Hindlimb muscle (tissue), 1 donor: ENCODE measurements at regions not wholly inside any gene's neighbourhood (a gene's known extent, or its start where the extent isn't known, plus 50 kb on each side); places are given as distances from the start of the nearest gene placed in this dataset.

Experiments used
- DNase-seq: peaks from one replicate; pipeline ENCODE4 v3.0.0-alpha.2; 2013

- DNase-seq = no peak
Observed at GRCh38 chr21:32216293-32216692, 62.6 kb downstream of the MIS18A start.

- DNase-seq = no peak
Observed at GRCh38 chr21:32215306-32215685, 63.6 kb downstream of the MIS18A start.

GRCh38 chr21:32214654-32215305 is 64.1 kb downstream of the MIS18A start:
- DNase-seq = no peak

- no peak for DNase-seq
Observed at GRCh38 chr21:32212116-32212515, 66.7 kb downstream of the MIS18A start.

- DNase-seq = no peak
Observed at GRCh38 chr21:32211306-32211705, 67.5 kb downstream of the MIS18A start.

- DNase-seq = no peak
Observed at GRCh38 chr21:32209580-32209979, 69.3 kb downstream of the MIS18A start.

GRCh38 chr21:32207406-32207716 is 71.5 kb downstream of the MIS18A start:
- no peak for DNase-seq

GRCh38 chr21:32206631-32207405 is 72.0 kb downstream of the MIS18A start:
- DNase-seq = no peak

GRCh38 chr21:32203877-32204480 is 74.9 kb downstream of the MIS18A start:
- DNase-seq = no peak

- no peak for DNase-seq
Observed at GRCh38 chr21:32200029-32200428, 78.8 kb downstream of the MIS18A start.

- no peak for DNase-seq
Observed at GRCh38 chr21:32198384-32198783, 80.5 kb downstream of the MIS18A start.

- DNase-seq = no peak
Observed at GRCh38 chr21:32197896-32198295, 81.0 kb downstream of the MIS18A start.

- DNase-seq = no peak
Observed at GRCh38 chr21:32196001-32196400, 82.8 kb downstream of the MIS18A start.

GRCh38 chr21:32193098-32193465 is 85.8 kb downstream of the MIS18A start:
- no peak for DNase-seq

GRCh38 chr21:32192291-32193097 is 86.4 kb downstream of the MIS18A start:
- DNase-seq = no peak

GRCh38 chr21:32190493-32191144 is 88.2 kb downstream of the MIS18A start:
- no peak for DNase-seq

GRCh38 chr21:32189688-32190483 is 89.0 kb downstream of the MIS18A start:
- DNase-seq = no peak

GRCh38 chr21:32186804-32187203 is 92.0 kb downstream of the MIS18A start:
- no peak for DNase-seq

GRCh38 chr21:32185726-32186125 is 93.1 kb downstream of the MIS18A start:
- no peak for DNase-seq

- DNase-seq = no peak
Observed at GRCh38 chr21:32185103-32185502, 93.7 kb downstream of the MIS18A start.

- DNase-seq = no peak
Observed at GRCh38 chr21:32184485-32184884, 94.4 kb downstream of the MIS18A start.

GRCh38 chr21:32184065-32184464 is 94.8 kb downstream of the MIS18A start:
- DNase-seq = no peak
